DND-41 (cell line): ENCODE measurements at regions not wholly inside any gene's neighbourhood (a gene's known extent, or its start where the extent isn't known, plus 50 kb on each side); places are given as distances from the start of the nearest gene placed in this dataset.

Experiments used
- EZH2 ChIP-seq: IDR thresholded peaks from 3 replicates; pipeline ENCODE4 v1.6.1; 2012; ENCODE audit warnings: borderline replicate concordance, low read depth, mild to moderate bottlenecking, moderate library complexity, low read length, inconsistent platforms; ENCODE audit not compliant: severe bottlenecking
- TF ChIP-seq, protein P1 (sequence below): IDR thresholded peaks from 2 replicates; pipeline ENCODE4 v1.5.1; 2012; ENCODE audit warnings: borderline replicate concordance, low read length, moderate library complexity, mild to moderate bottlenecking; ENCODE audit not compliant: poor library complexity, severe bottlenecking; ENCODE audit errors: extremely low read depth

DNA sequence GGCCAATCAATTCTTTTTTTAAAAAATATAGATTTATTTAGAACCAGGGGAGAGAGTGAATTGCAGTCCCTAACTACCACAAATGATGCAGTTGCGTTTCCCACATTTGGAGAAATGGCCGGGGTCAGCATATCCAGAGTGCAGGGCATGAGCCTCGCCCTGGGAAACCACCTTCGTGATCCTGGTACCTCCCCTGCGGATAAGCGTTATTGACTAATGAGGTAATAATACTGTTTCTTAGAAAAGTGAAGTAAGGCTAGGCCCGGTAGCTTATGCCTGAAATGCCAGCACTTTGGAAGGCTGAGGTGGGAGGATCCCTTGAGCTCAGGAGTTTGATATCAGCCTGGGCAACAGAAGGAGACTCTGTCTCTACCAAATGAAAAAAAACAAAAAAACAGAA, 111.5 kb upstream of the SLC45A1 start:
- TF ChIP-seq, protein P1, sequence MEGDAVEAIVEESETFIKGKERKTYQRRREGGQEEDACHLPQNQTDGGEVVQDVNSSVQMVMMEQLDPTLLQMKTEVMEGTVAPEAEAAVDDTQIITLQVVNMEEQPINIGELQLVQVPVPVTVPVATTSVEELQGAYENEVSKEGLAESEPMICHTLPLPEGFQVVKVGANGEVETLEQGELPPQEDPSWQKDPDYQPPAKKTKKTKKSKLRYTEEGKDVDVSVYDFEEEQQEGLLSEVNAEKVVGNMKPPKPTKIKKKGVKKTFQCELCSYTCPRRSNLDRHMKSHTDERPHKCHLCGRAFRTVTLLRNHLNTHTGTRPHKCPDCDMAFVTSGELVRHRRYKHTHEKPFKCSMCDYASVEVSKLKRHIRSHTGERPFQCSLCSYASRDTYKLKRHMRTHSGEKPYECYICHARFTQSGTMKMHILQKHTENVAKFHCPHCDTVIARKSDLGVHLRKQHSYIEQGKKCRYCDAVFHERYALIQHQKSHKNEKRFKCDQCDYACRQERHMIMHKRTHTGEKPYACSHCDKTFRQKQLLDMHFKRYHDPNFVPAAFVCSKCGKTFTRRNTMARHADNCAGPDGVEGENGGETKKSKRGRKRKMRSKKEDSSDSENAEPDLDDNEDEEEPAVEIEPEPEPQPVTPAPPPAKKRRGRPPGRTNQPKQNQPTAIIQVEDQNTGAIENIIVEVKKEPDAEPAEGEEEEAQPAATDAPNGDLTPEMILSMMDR, result no peak
- no peak for TF ChIP-seq EZH2
